Hepatocyte (in vitro differentiated cells): ENCODE measurements at regions not wholly inside any gene's neighbourhood (a gene's known extent, or its start where the extent isn't known, plus 50 kb on each side); places are given as distances from the start of the nearest gene placed in this dataset.

ENCODE experiments used
- DNase-seq: peaks from one replicate; pipeline ENCODE4 v3.0.0-alpha.2; 2016; ENCODE audit warnings: low spot score
- H2AFZ ChIP-seq: fragments of 200-600 bp; sonication (generic); 2 replicates; pipeline ENCODE4 v1.6.0; 2016; ENCODE audit warnings: antibody characterized with exemption, mild to moderate bottlenecking
- H3K27ac ChIP-seq: fragments of 200-600 bp; sonication (generic); 2 replicates; pipeline ENCODE4 v1.5.1; 2016; ENCODE audit warnings: mild to moderate bottlenecking
- H3K27me3 ChIP-seq: fragments of 200-600 bp; sonication (generic); 2 replicates; pipeline ENCODE4 v1.6.1; 2016
- H3K36me3 ChIP-seq: fragments of 200-600 bp; sonication (generic); replicated peaks from 2 replicates; pipeline ENCODE4 v1.5.1; 2016; ENCODE audit warnings: low read depth; ENCODE audit not compliant: insufficient read depth
- H3K4me1 ChIP-seq: fragments of 200-600 bp; sonication (generic); 2 replicates; pipeline ENCODE4 v1.5.1; 2016; ENCODE audit warnings: mild to moderate bottlenecking, moderate library complexity; ENCODE audit not compliant: insufficient read depth
- H3K4me2 ChIP-seq: fragments of 200-600 bp; sonication (generic); 2 replicates; pipeline ENCODE4 v1.6.0; 2016
- H3K4me3 ChIP-seq: fragments of 200-600 bp; sonication (generic); 2 replicates; pipeline ENCODE4 v1.5.1; 2016; ENCODE audit warnings: mild to moderate bottlenecking
- H3K79me2 ChIP-seq: fragments of 200-600 bp; sonication (generic); 2 replicates; pipeline ENCODE4 v1.6.0; 2017; ENCODE audit warnings: mild to moderate bottlenecking
- H3K9me2 ChIP-seq: fragments of 200-600 bp; sonication (generic); replicated peaks from 2 replicates; pipeline ENCODE4 v1.6.0; 2017; ENCODE audit warnings: mild to moderate bottlenecking; ENCODE audit not compliant: insufficient read depth
- H3K9me3 ChIP-seq: fragments of 200-600 bp; sonication (generic); 2 replicates; pipeline ENCODE4 v1.5.1; 2016; ENCODE audit warnings: low read depth, mild to moderate bottlenecking
- H4K20me1 ChIP-seq: fragments of 200-600 bp; sonication (generic); 2 replicates; pipeline ENCODE4 v1.6.0; 2016; ENCODE audit warnings: mild to moderate bottlenecking; ENCODE audit not compliant: insufficient read depth, poor library complexity, severe bottlenecking
- EZH2 ChIP-seq: fragments of 200-600 bp; sonication (generic); IDR thresholded peaks from 2 replicates; pipeline ENCODE4 v1.6.1; 2016; ENCODE audit warnings: antibody characterized with exemption, mild to moderate bottlenecking, borderline replicate concordance
- EZH2phosphoT487 ChIP-seq: fragments of 200-600 bp; sonication (generic); IDR thresholded peaks from one replicate; pipeline ENCODE4 v1.6.1; 2018; ENCODE audit warnings: antibody characterized with exemption, mild to moderate bottlenecking, low read depth, moderate library complexity; ENCODE audit not compliant: unreplicated experiment, severe bottlenecking
- WGBS: methylation state at CpG from one replicate; pipeline ENCODE4 v1.1.6; 2016; ENCODE audit warnings: low lambda C conversion rate; ENCODE audit errors: missing lambda C conversion rate; 5-methylcytosine and 5-hydroxymethylcytosine counted together
- TF ChIP-seq, protein P1 (sequence below): fragments of 200-600 bp; sonication (generic); IDR thresholded peaks from 2 replicates; pipeline ENCODE4 v1.5.1; 2016; ENCODE audit warnings: antibody characterized with exemption, mild to moderate bottlenecking; ENCODE audit not compliant: poor library complexity

DNA sequence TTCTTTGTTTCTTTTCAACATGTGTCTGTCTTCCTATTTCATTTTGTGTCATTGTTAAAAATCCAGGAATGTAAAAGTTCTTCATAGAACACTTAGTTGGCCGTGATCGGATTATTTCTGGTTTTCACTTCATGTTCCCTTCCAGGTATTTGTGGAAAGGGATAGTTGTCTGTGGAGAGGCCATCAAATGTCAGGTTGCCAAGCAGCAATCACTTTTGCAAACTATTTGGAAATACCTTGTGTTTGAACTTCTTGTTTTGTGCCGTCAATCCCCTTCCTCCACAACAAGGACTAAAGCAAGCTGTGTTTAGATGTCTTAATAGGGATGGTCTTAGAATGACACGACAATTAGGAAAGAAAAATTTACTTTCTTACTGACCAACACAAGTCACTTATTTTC is 116.9 kb upstream of the MPDZ start:
- no peaks in the 10 kb centered on the region for H4K20me1 ChIP-seq
- H3K79me2 ChIP-seq = no peaks in the 10 kb centered on the region
- no peak overlapping the region for H2AFZ ChIP-seq
- H3K36me3 ChIP-seq = no peaks in the 10 kb centered on the region
- H3K9me3 ChIP-seq = peaks cover 1% of the 10 kb centered on the region
- no peaks in the 10 kb centered on the region for H3K4me1 ChIP-seq
- H3K9me2 ChIP-seq = no peaks in the 10 kb centered on the region
- no peak overlapping the region for H3K4me3 ChIP-seq
- no peak for DNase-seq
- no peak overlapping the region for H3K4me2 ChIP-seq
- WGBS = 66% methylated on average over 4 of the region's 4 CpGs
- no peak for TF ChIP-seq EZH2
- TF ChIP-seq, protein P1, sequence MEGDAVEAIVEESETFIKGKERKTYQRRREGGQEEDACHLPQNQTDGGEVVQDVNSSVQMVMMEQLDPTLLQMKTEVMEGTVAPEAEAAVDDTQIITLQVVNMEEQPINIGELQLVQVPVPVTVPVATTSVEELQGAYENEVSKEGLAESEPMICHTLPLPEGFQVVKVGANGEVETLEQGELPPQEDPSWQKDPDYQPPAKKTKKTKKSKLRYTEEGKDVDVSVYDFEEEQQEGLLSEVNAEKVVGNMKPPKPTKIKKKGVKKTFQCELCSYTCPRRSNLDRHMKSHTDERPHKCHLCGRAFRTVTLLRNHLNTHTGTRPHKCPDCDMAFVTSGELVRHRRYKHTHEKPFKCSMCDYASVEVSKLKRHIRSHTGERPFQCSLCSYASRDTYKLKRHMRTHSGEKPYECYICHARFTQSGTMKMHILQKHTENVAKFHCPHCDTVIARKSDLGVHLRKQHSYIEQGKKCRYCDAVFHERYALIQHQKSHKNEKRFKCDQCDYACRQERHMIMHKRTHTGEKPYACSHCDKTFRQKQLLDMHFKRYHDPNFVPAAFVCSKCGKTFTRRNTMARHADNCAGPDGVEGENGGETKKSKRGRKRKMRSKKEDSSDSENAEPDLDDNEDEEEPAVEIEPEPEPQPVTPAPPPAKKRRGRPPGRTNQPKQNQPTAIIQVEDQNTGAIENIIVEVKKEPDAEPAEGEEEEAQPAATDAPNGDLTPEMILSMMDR = no peak
- no peak for TF ChIP-seq EZH2phosphoT487
- H3K27ac ChIP-seq = no peak overlapping the region
- no peaks in the 10 kb centered on the region for H3K27me3 ChIP-seq

DNA sequence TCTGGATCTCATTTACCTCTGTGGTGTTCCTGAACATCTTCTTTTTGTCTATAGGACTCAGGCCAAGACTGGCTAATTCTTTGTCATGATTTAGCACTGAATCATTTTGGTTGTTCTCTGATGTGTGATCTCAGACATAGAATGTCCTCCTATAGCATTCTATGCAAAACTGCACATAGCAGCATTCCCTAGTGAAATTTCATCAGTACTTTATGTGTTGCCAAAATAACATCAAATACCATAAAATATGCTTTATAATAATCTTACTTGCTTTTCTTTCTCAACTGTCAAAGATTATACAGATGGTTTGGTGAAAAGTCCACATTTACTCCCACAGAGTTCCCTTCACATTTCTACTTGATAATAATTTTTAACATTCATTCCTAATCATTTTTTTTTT is 115.7 kb upstream of the MPDZ start:
- Histone ChIP-seq H3K4me2 (no peak overlapping the region), H3K4me3 (no peak overlapping the region), H3K36me3 (no peaks in the 10 kb centered on the region), H2AFZ (no peak overlapping the region), H3K4me1 (no peaks in the 10 kb centered on the region), H3K27ac (no peak overlapping the region), H3K9me2 (no peaks in the 10 kb centered on the region), H3K27me3 (no peaks in the 10 kb centered on the region), H4K20me1 (no peaks in the 10 kb centered on the region), H3K9me3 (peaks cover 8% of the 10 kb centered on the region), H3K79me2 (no peaks in the 10 kb centered on the region)
- TF ChIP-seq, protein P1 = no peak
- TF ChIP-seq EZH2 (no peak), EZH2phosphoT487 (no peak)
- no peak for DNase-seq

DNA sequence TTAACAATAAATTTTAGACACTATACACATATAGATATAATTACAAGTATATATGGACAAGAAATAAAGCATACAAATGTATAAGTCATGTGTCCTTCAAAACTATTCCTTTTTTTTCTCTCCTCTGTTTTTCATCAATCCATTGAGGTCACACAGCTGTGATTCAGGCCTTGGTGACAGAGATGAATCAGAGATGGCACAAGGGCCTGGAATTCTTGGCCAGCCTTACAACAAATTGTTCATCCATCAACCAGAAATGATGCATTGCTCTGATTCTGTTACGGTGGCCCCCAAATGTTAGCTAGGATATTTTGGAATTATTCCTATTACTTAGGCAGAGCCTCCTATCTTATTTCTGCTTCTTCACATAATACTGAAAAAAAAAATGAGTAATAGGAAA is 108.7 kb upstream of the MPDZ start:
- no peaks in the 10 kb centered on the region for H3K79me2 ChIP-seq
- peaks cover 8% of the 10 kb centered on the region for H3K9me3 ChIP-seq
- H3K36me3 ChIP-seq = no peaks in the 10 kb centered on the region
- 58% methylated on average over 1 of the region's 1 CpG for WGBS
- peak overlapping the region; percentile 36 for H3K27ac ChIP-seq
- TF ChIP-seq, protein P1 = no peak
- no peak for TF ChIP-seq EZH2phosphoT487
- no peak for TF ChIP-seq EZH2
- H3K4me2 ChIP-seq = no peak overlapping the region
- no peaks in the 10 kb centered on the region for H3K27me3 ChIP-seq
- H3K4me3 ChIP-seq = no peak overlapping the region
- H2AFZ ChIP-seq = no peak overlapping the region
- DNase-seq = no peak
- no peaks in the 10 kb centered on the region for H4K20me1 ChIP-seq
- no peaks in the 10 kb centered on the region for H3K4me1 ChIP-seq
- H3K9me2 ChIP-seq = no peaks in the 10 kb centered on the region

DNA sequence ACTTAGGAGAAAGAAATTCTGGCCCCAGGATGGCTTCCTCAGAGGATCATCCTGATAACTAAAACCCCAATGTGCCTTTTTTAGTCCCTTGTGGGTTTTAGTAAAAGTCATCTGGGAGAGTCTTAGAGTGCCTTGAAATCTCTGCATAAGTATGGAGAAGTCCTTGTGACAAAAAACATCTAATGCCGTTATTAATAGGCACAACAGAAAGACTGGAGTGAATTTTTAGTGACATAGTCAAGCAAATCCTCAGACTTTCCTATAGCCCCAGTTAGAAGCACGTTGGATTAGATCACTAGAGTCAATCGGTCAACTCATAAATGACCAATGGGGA is 108.2 kb upstream of the MPDZ start:
- WGBS = 92% methylated on average over 3 of the region's 3 CpGs
- DNase-seq = no peak
- TF ChIP-seq, protein P1 = no peak
- no peak for TF ChIP-seq EZH2phosphoT487
- TF ChIP-seq EZH2 = no peak

More for the DNA sequence above, 108.2 kb upstream of the MPDZ start:
- Histone ChIP-seq H3K36me3 (no peaks in the 10 kb centered on the region), H3K27ac (peak overlapping the region; percentile 36), H3K4me2 (no peak overlapping the region), H2AFZ (no peak overlapping the region), H3K4me3 (no peak overlapping the region), H4K20me1 (no peaks in the 10 kb centered on the region), H3K9me2 (no peaks in the 10 kb centered on the region), H3K27me3 (no peaks in the 10 kb centered on the region), H3K9me3 (peaks cover 8% of the 10 kb centered on the region), H3K79me2 (no peaks in the 10 kb centered on the region), H3K4me1 (no peaks in the 10 kb centered on the region)
